Left ventricle myocardium inferior (tissue), 1 donor: ENCODE measurements at regions not wholly inside any gene's neighbourhood (a gene's known extent, or its start where the extent isn't known, plus 50 kb on each side); places are given as distances from the start of the nearest gene placed in this dataset.
A peak's percentile ranks its signal among the peaks of the same experiment; 100 is the strongest.
"Not testable (repeated sequence)": the region's sequence is repeated elsewhere in the genome, so short reads cannot be mapped to it uniquely, and the experiment has no call there.

Experiments used
- DNase-seq: peaks from one replicate; pipeline ENCODE4 v3.0.0-alpha.2; 2020
- H3K27ac ChIP-seq: fragments of 200-600 bp; replicated peaks from 2 replicates; pipeline ENCODE4 v1.8.0; 2021
- H3K27me3 ChIP-seq: fragments of 200-600 bp; 2 replicates; pipeline ENCODE4 v1.8.0; 2021; ENCODE audit warnings: low read depth
- H3K36me3 ChIP-seq: fragments of 200-600 bp; 2 replicates; pipeline ENCODE4 v1.8.0; 2021
- H3K4me1 ChIP-seq: fragments of 200-600 bp; 2 replicates; pipeline ENCODE4 v1.8.0; 2021
- H3K4me3 ChIP-seq: fragments of 200-600 bp; 2 replicates; pipeline ENCODE4 v1.8.0; 2021; ENCODE audit warnings: mild to moderate bottlenecking, moderate library complexity
- H3K9me3 ChIP-seq: fragments of 200-600 bp; replicated peaks from 2 replicates; pipeline ENCODE4 v1.8.0; 2021
- intact Hi-C: fragments of 100-400 bp; cut with micrococcal nuclease; formaldehyde crosslinking; loops from one replicate; pipeline ENCODE4 v1.11.0; 2022
- TF ChIP-seq, protein P1 (sequence below): fragments of 200-600 bp; IDR thresholded peaks from 2 replicates; pipeline ENCODE4 v1.8.0; 2021; ENCODE audit warnings: antibody characterized with exemption, mild to moderate bottlenecking, borderline replicate concordance
- donor health status: DM: no; HTN: yes; CAD: no; lungs with severe emphysema.

DNA sequence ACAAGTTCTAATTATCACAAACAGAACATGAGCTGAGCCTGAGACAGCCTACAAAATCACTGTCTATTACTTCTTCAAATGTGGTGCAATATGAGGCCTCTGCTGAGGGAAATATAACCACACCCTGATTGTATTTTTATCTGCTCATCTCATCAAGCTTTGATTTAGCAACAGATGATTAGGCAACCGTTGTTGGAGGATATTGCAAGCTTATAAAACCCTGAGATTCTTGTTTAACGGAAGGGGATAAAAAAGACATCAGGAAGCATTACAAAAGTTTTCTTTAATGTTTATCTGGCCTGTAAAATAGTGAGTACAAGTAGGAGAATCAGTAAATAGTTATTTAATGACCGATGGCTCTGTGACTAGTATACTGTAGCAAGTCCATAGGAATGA is 108.5 kb downstream of the ZNF330 start:
- DNase-seq = no peak
- peaks cover 6% of the 10 kb centered on the region for H3K4me1 ChIP-seq
- no peak overlapping the region for H3K27ac ChIP-seq
- peaks cover 9% of the 10 kb centered on the region for H3K27me3 ChIP-seq
- H3K9me3 ChIP-seq = no peaks in the 10 kb centered on the region
- H3K4me3 ChIP-seq = no peak overlapping the region
- intact Hi-C loops = no loop called here
- no peaks in the 10 kb centered on the region for H3K36me3 ChIP-seq
- TF ChIP-seq, protein P1, sequence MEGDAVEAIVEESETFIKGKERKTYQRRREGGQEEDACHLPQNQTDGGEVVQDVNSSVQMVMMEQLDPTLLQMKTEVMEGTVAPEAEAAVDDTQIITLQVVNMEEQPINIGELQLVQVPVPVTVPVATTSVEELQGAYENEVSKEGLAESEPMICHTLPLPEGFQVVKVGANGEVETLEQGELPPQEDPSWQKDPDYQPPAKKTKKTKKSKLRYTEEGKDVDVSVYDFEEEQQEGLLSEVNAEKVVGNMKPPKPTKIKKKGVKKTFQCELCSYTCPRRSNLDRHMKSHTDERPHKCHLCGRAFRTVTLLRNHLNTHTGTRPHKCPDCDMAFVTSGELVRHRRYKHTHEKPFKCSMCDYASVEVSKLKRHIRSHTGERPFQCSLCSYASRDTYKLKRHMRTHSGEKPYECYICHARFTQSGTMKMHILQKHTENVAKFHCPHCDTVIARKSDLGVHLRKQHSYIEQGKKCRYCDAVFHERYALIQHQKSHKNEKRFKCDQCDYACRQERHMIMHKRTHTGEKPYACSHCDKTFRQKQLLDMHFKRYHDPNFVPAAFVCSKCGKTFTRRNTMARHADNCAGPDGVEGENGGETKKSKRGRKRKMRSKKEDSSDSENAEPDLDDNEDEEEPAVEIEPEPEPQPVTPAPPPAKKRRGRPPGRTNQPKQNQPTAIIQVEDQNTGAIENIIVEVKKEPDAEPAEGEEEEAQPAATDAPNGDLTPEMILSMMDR = no peak

DNA sequence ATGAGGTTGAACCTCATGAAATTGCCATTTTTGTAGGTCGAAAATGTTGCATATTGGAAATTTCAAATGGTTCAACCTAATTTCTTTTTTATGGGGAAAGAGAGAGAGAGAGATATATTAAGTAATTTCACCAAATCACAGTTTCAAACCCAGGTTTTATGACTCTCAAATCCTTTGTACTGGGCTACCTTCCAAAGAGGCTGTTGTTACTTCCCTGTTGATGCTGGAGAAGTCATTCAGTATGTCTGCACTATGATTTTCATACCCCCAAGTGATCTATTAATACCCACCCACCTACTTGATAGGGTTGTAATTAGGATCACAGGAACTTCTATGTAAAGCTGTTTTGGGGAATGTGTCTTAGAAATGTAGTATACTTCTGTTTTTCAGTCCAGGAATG is 109.9 kb downstream of the ZNF330 start:
- H3K36me3 ChIP-seq = no peaks in the 10 kb centered on the region
- H3K4me1 ChIP-seq = peaks cover 18% of the 10 kb centered on the region
- intact Hi-C loops = no loop called here
- H3K27me3 ChIP-seq = peaks cover 9% of the 10 kb centered on the region
- TF ChIP-seq, protein P1 = no peak
- H3K4me3 ChIP-seq = no peak overlapping the region
- no peaks in the 10 kb centered on the region for H3K9me3 ChIP-seq
- no peak for DNase-seq
- H3K27ac ChIP-seq = no peak overlapping the region

DNA sequence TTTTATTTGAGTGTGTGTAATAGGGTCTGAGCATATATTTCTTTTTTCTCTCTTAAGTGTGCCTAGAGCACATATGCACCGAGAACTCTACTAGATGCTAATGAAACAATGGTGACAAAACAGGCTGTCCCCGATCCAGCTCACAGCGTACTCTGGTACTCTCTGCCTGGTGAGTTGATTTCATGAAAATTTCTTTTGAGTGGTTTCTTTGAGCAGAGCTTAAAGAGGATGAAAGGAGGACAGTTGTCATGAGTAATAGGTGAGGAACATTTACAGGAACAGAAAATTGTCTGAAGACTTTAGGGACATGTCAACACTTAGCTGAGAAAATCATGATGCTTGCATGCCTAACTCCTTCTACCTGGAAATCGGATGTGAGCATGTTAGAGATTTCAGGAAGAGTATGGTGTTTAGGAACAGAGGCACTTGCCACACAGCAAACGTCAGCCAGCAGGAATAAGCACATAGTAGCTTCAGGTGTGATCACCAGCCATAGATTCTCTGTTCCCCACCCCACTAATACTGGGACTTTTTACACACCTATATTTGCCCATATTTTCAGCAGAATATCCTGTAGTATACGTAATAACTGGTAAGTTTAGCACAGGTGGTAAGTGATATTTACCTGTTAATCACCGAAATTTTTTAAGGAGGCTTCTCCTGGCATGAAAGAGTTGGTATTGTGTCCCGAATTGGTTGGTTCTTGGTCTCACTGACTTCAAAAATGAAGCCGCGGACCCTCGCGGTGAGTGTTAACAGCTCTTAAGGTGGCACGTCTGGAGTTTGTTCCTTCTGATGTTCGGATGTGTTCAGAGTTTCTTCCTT is 111.1 kb downstream of the ZNF330 start:
- DNase-seq = no peak
- intact Hi-C loops = no loop called here
- Histone ChIP-seq H3K4me3 (peak overlapping the region; percentile 61), H3K27ac (no peak overlapping the region), H3K36me3 (no peaks in the 10 kb centered on the region), H3K9me3 (no peaks in the 10 kb centered on the region), H3K4me1 (peaks cover 20% of the 10 kb centered on the region), H3K27me3 (peaks cover 9% of the 10 kb centered on the region)
- TF ChIP-seq, protein P1 = no peak

GRCh38 chr4:141332359-141333181 is 111.9 kb downstream of the ZNF330 start:
- H3K36me3 ChIP-seq, intact Hi-C loops, H3K9me3 ChIP-seq, H3K27me3 ChIP-seq, DNase-seq: not testable (repeated sequence)
- Histone ChIP-seq H3K27ac (peak overlapping the region; percentile 84), H3K4me1 (peaks cover 20% of the 10 kb centered on the region), H3K4me3 (peak overlapping the region; percentile 61)

DNA sequence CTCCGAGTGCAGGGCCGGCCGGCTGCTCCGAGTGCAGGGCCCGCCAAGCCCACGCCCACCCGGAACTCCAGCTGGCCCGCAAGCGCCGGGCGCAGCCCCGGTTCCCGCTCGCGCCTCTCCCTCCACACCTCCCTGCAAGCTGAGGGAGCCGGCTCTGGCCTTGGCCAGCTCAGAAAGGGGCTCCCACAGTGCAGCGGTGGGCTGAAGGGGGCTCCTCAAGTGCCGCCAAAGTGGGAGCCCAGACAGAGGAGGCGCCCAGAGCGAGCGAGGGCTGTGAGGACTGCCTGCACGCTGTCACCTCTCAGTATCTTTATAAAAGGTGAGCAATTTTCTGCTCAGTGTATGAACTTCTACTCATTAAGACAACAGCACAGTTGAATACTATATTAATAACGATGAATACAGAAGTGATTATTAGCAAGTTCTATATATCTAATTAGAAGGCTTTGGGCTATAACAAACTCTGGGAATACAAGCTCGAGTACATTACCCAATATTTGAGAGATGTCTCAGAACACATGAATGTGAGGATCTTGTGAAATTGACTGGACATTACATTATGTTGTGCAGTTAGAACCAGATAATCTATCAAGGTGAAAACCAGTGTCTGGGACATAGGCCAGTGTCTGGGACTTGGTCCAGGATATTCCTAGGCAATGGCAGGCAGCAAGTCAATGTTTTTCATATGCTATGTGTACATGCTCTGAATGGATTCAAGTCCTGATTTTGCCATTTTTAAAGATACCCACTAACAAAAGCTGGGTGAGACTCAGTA is 112.9 kb downstream of the ZNF330 start:
- H3K9me3 ChIP-seq, intact Hi-C loops, H3K27me3 ChIP-seq, H3K36me3 ChIP-seq, DNase-seq: not testable (repeated sequence)
- peaks cover 20% of the 10 kb centered on the region for H3K4me1 ChIP-seq
- peak overlapping the region; percentile 61 for H3K4me3 ChIP-seq
- H3K27ac ChIP-seq = peak overlapping the region; percentile 84

GRCh38 chr4:141335166-141335565 is 114.5 kb downstream of the ZNF330 start:
- intact Hi-C loops = no loop called here
- no peak for DNase-seq

More at GRCh38 chr4:141335166-141335565, 114.5 kb downstream of the ZNF330 start:
- Histone ChIP-seq H3K27me3 (peaks cover 9% of the 10 kb centered on the region), H3K36me3 (no peaks in the 10 kb centered on the region), H3K27ac (peak overlapping the region; percentile 84), H3K4me1 (peaks cover 20% of the 10 kb centered on the region), H3K4me3 (no peak overlapping the region), H3K9me3 (no peaks in the 10 kb centered on the region)
- TF ChIP-seq, protein P1 = no peak
